ENCODE measurements at regions not wholly inside any gene's neighbourhood (a gene's known extent, or its start where the extent isn't known, plus 50 kb on each side); places are given as distances from the start of the nearest gene placed in this dataset.

GRCh38 chr20:22698259-22698842 is 114.0 kb upstream of the FOXA2 start:
- Mint-ChIP-seq H3K4me3 (ENCODE audit: low read depth) (no peak overlapping the region), H3K27ac (no peak overlapping the region), H3K9me3 (ENCODE audit: low read depth) (peaks cover 3% of the 10 kb centered on the region), H3K27me3 (peaks cover 11% of the 10 kb centered on the region), H3K4me1 (ENCODE audit: low read depth) (no peaks in the 10 kb centered on the region), H3K36me3 (ENCODE audit: insufficient read depth) (no peaks in the 10 kb centered on the region)
- DNase-seq (ENCODE audit: low spot score, unreplicated experiment) = no peak
- TF ChIP-seq, protein P1, sequence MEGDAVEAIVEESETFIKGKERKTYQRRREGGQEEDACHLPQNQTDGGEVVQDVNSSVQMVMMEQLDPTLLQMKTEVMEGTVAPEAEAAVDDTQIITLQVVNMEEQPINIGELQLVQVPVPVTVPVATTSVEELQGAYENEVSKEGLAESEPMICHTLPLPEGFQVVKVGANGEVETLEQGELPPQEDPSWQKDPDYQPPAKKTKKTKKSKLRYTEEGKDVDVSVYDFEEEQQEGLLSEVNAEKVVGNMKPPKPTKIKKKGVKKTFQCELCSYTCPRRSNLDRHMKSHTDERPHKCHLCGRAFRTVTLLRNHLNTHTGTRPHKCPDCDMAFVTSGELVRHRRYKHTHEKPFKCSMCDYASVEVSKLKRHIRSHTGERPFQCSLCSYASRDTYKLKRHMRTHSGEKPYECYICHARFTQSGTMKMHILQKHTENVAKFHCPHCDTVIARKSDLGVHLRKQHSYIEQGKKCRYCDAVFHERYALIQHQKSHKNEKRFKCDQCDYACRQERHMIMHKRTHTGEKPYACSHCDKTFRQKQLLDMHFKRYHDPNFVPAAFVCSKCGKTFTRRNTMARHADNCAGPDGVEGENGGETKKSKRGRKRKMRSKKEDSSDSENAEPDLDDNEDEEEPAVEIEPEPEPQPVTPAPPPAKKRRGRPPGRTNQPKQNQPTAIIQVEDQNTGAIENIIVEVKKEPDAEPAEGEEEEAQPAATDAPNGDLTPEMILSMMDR (IDR thresholded peaks at IDR 0.05; ENCODE audit: unreplicated experiment) = no peak

DNA sequence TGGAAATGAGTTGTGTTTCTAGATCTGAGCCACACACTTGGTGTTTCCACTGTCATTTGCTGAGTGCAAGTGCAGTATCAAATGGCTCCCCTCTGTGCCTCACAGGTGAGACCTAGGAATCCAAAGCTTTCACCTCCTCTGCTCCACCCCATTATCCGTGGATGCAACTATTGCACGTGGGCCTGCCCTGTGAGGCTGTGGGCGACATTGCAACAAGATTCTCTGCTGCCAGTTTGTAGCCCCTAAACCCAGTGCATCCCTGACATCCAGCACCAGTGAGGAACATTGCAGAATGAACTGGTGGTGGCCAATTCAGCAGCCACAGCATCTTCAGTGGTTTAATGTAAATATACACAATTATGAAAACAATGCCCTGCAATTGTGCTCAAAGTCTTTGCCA is 115.0 kb upstream of the FOXA2 start:
- H3K4me1 Mint-ChIP-seq (ENCODE audit: low read depth) = no peaks in the 10 kb centered on the region
- no peak overlapping the region for H3K4me3 Mint-ChIP-seq (ENCODE audit: low read depth)
- no peak for DNase-seq (ENCODE audit: low spot score, unreplicated experiment)
- TF ChIP-seq, protein P1 (IDR thresholded peaks at IDR 0.05; ENCODE audit: unreplicated experiment) = no peak
- H3K9me3 Mint-ChIP-seq (ENCODE audit: low read depth) = peaks cover 3% of the 10 kb centered on the region
- no peak overlapping the region for H3K27ac Mint-ChIP-seq
- H3K36me3 Mint-ChIP-seq (ENCODE audit: insufficient read depth) = no peaks in the 10 kb centered on the region
- H3K27me3 Mint-ChIP-seq = peaks cover 11% of the 10 kb centered on the region

GRCh38 chr20:22700367-22700766 is 116.0 kb upstream of the FOXA2 start:
- no peak for DNase-seq (ENCODE audit: low spot score, unreplicated experiment)
- TF ChIP-seq, protein P1 (IDR thresholded peaks at IDR 0.05; ENCODE audit: unreplicated experiment) = no peak
- Mint-ChIP-seq H3K36me3 (ENCODE audit: insufficient read depth) (no peaks in the 10 kb centered on the region), H3K4me3 (ENCODE audit: low read depth) (no peak overlapping the region), H3K9me3 (ENCODE audit: low read depth) (peaks cover 3% of the 10 kb centered on the region), H3K27ac (no peak overlapping the region), H3K4me1 (ENCODE audit: low read depth) (no peaks in the 10 kb centered on the region), H3K27me3 (peaks cover 11% of the 10 kb centered on the region)

DNA sequence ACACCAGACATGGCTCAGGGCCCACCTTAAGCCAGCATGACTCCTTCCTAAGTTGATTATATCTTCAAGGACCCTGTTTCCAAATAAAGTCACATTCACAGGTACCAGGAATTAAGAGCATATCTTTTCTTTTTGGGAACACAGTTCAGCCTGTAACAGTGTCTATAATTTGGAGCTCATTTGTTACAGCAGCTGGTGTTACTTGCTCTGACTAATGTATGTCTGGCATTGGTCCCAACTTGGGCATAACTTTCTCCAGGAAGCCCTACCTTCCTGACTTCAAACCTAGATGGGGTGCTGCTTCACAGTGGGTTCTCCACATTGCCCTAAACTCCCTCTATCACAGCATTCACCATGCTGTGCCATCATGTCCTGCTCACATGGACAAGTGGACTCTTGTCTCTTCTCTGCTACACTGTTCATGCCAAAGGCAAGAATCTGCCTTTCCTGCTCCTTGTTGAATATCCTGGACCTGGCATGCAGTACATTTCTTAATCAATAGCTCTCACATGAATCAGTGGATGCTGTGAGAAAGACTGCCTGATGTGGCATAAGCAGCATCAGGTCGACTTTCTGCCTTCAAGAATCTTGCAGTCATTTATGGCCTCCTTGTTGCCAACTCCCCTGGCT is 117.4 kb upstream of the FOXA2 start:
- Mint-ChIP-seq H3K27ac (no peak overlapping the region), H3K9me3 (ENCODE audit: low read depth) (peaks cover 8% of the 10 kb centered on the region), H3K4me3 (ENCODE audit: low read depth) (no peak overlapping the region), H3K36me3 (ENCODE audit: insufficient read depth) (no peaks in the 10 kb centered on the region), H3K27me3 (peaks cover 8% of the 10 kb centered on the region), H3K4me1 (ENCODE audit: low read depth) (no peaks in the 10 kb centered on the region)
- DNase-seq (ENCODE audit: low spot score, unreplicated experiment) = no peak
- TF ChIP-seq, protein P1 (IDR thresholded peaks at IDR 0.05; ENCODE audit: unreplicated experiment) = no peak

GRCh38 chr20:22703843-22704242 is 119.5 kb upstream of the FOXA2 start:
- Mint-ChIP-seq H3K4me3 (ENCODE audit: low read depth) (no peak overlapping the region), H3K27me3 (peaks cover 8% of the 10 kb centered on the region), H3K4me1 (ENCODE audit: low read depth) (no peaks in the 10 kb centered on the region), H3K9me3 (ENCODE audit: low read depth) (peaks cover 9% of the 10 kb centered on the region), H3K27ac (no peak overlapping the region), H3K36me3 (ENCODE audit: insufficient read depth) (no peaks in the 10 kb centered on the region)
- DNase-seq (ENCODE audit: low spot score, unreplicated experiment) = no peak
- TF ChIP-seq, protein P1 (IDR thresholded peaks at IDR 0.05; ENCODE audit: unreplicated experiment) = no peak
